GM04504 (cell line): ENCODE measurements at regions not wholly inside any gene's neighbourhood (a gene's known extent, or its start where the extent isn't known, plus 50 kb on each side); places are given as distances from the start of the nearest gene placed in this dataset.

ENCODE experiments used
- DNase-seq: peaks from one replicate; pipeline ENCODE4 v3.0.0-alpha.2; 2012; ENCODE audit warnings: low read depth

DNA sequence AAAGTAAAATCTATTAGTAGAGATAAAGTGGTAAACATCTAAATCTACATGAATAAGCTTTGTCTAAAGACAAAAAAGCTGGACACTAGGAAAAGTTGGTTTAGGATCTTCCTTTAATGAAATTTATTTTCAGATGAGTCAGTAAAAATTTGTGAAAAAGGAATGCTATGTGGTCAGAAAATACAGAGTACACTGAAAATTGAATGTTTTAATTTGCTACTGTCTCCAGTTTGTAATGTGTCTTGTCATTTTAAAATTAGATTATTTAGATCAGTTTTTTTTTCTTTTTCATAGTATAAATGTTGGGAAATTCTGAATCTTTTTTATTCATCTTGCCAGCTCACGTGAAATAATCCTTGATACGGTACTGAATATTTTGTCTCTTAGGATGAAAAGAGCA is 56.9 kb downstream of the SLITRK6 start:
- DNase-seq, result no peak

DNA sequence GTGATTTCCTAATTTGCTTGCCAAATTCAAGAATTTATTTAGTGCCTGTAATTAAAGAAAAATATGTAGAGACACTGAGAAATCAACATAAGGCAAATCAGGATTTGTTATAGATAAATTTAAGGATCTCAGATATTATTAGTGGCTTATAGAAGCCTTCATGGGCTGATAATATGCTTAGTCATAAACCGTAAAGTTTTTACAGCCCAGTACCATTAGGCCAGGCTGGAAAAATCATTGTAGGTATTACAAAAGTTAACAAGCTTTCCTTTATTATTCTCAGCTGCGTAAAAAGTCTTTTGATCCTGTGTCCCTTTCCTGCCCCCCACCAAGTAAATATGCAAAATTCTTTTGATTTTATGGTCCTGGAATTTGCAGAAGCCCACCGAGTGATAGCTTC is 58.2 kb downstream of the SLITRK6 start:
- no peak for DNase-seq

DNA sequence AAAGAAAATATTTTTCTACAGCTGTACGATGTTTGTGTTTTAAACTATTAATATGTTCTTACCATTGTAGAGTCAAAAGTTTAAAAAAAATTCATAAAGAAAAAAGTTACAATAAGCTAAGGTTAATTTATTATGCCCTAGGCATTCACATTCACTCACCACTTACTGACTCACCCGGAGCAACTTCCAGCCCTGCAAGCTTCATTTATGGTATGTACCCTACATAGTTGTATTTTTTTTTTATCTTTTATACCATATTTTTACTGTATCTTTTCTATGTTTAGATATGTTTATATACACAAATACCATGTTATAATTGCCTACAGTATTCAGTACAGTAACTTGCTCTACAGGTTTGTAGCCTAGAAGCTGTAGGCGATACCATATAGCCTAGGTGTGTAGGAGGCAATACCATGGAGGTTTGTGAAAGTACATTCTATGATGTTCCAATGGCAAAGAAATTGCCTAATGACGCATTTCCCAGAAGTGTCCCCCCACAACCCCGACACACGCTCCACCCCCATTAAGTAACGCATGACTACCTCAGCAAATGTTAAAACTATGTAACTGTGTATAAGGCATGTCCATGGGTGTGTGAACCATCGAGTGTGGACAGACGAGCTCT is 60.4 kb downstream of the SLITRK6 start:
- DNase-seq, result no peak

DNA sequence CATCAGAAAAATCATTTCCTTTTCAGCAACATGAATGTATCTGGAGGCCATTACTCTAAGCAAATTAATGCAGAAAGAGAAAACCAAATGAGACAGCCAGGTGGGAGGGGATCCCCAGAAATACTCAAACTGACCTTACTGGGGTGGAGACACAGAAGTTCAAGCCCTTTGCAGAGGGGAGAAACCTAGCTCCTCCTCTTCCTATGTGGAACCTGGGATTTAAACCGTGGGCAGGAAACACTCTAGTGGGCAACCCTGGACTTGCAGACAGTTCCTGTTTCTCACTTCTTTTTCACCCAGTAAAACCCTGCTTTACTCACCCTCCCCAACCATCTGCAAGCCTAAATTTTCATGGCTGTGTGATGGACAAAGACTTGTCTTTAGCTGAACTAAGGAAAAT is 61.3 kb downstream of the SLITRK6 start:
- no peak for DNase-seq

DNA sequence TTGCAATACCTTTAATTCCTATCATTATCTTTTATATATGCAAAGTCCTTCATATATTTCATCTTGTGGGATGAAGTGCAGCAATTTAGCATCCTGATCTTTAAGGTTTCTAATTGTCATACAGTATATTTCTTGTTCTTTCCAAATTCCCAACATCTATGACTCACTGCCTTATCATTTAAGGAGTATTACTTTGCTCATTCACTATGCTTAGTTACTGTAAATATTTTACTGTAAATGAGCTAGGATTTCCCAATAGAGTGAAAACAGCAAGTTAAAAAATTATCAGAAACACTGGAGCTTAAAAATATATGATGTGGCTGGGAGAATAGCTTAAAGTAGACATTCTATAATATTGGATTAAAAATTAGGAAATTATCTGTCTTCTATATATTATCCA is 69.9 kb downstream of the SLITRK6 start:
- no peak for DNase-seq

DNA sequence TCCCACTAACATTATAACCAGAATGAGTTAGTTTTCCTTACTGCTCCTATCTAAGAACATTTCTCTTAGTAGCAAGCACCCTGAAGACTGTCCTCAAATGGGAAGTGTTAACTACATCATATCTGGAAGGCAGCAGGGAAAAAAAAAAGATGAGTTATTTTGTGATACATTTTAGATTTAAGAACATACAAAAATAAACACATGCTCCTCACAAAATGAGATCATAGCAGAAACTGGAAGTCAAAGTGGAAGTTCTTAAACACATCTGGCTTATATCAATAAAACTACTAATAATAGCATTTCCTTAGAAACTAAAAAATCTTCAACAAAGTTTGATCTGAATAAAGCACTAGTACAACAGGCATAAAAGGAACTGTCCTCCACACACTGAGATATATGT is 70.4 kb downstream of the SLITRK6 start:
- DNase-seq, result no peak

DNA sequence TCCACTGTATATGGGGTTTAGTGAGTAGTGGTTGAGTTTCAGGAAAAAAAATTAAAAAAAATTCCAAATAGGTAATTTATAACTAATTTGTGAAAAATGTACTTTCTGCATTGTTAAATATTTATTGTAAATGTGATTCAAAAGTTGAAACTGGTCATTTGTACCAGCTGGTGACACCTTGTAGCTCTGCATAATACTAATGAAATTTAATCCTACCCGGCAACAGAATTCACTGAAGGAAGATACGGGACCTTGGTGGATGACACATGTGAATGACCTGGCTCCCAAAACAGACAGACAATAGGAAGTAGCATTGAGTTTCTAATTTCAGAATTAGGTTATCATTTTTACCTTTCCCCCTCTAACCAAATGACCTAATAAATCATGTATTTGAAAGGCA is 73.8 kb downstream of the SLITRK6 start:
- no peak for DNase-seq

DNA sequence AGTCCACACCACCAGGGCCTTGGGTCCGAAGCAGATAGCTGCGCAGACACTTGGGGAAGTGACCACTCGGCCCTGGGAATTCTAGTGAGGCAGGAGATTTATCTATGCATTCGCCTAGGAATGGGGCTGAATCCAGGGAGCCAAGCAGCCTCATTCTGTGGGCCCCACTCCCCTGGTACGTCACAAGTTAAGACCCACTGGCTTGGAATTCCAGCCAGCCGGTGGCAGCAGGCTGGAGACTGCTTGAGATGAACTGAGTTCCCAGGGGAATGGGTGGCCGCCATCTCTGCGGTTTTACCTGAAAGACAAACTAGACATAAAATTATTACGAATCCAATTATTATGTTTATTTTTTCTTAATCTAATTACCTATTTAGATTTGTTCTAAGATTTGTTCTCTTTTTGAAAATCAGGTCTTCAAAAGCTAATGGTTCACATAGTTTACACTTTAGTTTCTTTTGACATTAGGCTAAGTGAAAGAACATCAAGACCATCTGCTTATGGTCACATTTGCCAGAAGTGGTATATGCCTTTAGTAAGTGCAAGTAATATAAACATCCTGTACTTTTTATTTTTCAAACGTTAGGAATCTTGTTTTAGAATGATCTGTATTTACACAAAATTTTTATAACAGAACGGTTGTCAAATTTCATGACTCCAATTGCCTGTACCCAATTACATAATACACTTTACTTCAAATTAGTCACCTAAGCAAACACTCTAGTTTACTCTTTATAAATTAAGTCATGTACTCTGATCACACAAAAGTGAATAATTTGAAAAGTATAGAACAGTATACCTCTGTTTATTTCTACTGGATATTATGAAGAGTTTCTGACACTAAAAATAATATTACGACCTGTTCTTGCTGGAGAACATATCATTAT is 74.4 kb downstream of the SLITRK6 start:
- no peak for DNase-seq

DNA sequence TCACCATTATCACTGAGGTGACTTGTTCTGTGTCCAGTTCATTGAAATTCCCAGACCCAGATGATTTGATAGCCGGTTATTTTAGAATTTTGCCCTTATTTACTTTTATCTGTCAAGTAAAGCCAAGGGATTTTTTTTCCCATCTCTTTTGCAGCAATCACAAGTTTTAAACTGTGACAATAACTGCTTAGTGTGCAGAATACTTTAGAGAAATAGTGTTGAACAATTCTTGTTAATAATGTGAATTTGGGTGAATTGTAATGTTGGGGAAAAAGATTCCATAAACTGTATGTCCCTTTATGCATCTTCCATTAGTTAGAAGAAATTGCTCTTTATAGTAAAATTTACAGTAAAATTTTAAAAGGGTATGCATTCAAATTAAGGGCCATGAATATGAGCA is 79.5 kb downstream of the SLITRK6 start:
- no peak for DNase-seq

DNA sequence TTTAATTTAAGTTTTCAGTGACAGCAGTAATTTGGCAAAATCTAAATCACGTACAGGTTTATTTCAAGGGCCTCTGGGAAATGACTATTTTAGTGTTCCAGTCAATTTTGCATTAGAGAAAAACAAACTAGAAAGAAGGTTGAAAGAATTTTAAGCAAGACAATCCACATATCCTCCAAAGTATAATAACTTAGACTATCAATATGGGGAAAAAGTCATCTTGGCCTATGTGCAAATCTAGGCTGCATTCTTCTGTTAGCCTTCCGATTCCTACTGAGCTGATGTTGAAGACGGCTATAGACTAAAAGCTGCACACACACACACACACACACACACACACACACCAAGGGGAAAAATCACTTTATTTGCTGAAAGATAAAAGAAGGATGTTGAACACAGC is 81.3 kb downstream of the SLITRK6 start:
- no peak for DNase-seq

DNA sequence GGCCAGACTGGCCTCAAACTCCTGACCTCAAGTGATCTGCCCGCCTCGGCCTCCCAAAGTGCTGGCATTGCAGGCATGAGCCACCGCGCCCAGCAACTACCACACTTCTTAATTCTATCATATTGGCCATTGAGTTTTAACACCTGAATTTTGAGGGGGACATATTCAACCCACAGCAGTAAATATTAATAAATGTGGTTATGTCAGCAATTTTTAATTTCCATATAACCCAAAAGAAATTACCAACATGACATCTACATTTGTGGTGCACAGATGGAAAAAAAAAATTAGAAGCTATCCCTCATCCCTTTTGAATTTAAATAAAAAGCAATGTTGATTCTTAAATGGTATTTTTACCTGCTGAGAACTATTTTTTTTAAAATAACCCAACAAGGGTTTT is 88.7 kb downstream of the SLITRK6 start:
- no peak for DNase-seq

DNA sequence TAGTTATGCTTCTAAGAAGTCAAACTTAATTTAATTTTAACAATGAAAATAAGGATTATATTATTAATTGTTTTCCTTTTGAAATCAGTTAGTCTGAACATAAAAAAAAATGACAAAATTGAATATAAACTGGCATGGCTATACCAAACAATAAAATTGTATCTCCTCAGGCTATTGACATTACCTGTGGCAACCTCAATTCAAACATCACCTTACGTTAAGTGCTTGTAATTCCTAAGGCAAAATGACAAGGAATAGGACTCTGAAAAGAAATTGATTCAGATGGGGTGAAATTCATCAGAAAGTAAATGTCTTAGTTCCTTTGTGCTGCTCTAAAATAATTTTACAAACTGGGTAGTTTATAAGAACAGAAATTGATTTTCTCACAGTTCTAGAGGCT is 89.5 kb downstream of the SLITRK6 start:
- no peak for DNase-seq

DNA sequence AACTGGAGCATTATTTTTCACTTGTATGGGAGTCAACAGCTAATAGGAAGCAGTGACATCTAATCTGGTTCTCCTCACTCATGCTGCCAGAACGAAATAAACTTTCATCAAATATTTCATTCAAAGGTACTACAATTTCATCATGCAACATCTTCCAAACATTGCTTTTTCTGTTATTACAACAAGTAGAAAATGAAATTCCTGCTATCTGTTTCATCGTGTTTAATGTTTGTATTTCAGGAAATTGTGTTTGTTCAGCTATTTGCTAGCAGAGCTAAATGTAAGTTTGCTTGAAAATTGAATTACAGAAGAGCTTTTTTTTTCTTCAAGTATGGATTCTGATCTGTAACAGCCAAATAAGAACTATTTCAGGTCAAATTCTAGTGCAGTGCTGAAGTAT is 90.1 kb downstream of the SLITRK6 start:
- DNase-seq, result no peak

DNA sequence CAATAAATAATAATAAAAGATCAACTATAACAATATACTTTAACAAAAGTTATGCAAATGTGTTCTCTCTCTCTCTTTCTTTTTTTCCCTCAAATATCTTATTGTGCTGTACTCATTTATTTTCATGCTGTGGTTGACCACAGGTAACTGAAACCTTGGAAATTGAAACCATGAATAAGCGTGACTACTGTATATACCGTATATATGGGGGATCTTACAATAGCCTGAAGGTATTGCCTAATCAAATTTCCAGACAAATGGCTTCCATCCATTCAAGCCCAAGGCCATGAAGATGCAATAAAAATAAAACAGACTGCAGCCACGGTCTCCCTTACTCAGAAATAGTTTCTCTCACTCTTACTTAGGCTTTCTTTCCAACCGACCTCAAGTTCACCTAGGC is 98.3 kb downstream of the SLITRK6 start:
- no peak for DNase-seq

DNA sequence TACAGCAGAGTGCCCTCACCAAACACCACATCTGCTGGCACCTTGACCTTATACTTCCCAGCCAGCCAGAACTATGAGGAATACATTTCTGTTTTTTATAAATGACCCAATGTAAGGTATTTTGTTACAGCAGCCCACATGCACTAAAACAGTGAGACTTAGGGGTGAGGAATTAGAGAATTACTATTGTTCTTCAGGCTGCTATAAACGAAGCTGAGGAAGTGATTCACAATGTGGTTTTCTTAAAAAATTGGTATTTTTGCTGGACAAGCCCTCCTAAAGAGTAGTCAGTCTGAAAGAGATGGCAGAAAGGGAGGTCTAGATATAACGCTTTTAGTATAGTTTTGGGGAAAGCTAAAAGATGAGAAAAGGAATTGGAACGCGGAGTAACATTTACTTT is 101.0 kb downstream of the SLITRK6 start:
- DNase-seq, result no peak

DNA sequence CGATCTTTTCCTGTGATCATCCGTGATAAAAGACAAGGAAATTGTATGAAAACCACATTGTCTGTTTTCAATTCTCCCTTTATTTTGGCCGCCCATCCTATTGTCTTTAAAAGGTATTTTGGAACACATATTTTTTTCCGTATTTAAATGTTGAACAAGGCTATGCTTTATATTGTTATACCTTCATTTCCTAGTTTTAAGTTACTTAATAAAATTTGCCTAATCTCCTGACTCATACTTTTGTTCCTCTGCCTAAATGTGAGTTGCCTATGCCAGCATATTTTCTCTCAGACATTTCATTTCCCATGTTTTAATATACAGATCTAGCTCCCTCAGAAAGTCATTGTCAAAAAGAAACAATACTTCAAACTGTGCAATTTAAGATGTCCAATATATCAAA is 104.2 kb downstream of the SLITRK6 start:
- no peak for DNase-seq

DNA sequence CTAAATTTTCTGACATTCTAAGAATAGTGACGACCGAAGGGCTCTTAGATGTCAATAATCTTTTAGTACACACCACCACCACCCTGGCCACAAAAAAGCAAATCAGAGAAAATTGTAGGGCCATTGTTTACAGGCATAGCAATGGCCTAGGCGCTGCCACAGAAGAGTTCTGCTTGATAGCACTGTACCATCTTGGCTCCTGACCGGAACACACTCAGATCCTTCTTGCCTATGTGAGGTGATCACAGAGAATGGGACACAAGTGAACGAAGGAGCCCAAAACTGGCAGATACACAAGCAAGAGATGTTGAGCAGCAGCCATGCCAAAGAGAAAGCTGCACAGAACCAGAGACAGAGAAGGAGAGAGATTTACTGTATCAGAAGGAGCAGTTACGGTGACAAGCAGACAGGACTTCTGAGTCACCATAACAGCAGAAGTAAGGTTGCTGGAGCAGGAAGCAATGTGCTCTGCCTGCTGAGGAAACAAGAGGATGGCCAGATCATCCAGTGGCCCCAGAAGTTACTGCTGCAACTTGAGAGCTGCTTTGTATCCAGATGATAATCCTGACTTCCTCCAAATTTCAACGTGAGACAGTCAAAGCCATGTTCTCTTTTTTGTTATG is 105.2 kb downstream of the SLITRK6 start:
- DNase-seq, result no peak

DNA sequence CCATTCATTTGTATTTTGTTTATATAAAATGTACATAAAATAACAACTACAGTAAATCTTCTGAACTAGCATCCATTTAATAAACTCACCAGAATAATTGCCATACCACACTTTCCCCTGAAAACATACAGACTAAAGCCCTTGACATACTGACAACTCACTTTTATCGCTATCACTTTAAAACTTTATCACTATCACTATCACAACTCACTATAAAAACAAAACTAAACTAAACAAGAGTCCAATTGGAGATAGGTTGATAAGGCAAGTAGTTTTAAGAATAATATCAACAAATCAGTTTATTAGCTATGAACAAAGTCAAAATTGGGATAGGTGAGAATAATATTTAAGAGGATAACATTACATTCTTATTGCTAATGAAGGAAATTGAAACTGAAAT is 108.9 kb downstream of the SLITRK6 start:
- no peak for DNase-seq

DNA sequence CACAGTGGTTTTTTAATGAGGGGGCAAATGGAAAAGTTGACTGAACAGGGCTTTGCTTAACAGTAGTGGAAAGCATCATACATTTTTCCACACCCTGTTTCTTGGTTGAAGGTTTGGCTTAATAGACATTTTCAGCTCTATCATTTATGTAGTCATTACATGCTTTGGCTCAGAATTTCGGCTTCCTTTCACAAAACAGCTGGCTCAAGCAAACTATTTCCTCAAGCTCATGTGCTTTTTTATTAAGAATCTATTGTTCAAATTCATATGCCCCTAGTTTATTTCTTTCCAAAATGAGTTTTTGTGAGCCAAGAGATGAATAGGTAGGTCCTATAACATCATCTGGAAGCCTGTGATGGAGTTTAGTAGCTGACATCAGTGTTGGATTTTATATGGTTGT is 113.8 kb downstream of the SLITRK6 start:
- no peak for DNase-seq

DNA sequence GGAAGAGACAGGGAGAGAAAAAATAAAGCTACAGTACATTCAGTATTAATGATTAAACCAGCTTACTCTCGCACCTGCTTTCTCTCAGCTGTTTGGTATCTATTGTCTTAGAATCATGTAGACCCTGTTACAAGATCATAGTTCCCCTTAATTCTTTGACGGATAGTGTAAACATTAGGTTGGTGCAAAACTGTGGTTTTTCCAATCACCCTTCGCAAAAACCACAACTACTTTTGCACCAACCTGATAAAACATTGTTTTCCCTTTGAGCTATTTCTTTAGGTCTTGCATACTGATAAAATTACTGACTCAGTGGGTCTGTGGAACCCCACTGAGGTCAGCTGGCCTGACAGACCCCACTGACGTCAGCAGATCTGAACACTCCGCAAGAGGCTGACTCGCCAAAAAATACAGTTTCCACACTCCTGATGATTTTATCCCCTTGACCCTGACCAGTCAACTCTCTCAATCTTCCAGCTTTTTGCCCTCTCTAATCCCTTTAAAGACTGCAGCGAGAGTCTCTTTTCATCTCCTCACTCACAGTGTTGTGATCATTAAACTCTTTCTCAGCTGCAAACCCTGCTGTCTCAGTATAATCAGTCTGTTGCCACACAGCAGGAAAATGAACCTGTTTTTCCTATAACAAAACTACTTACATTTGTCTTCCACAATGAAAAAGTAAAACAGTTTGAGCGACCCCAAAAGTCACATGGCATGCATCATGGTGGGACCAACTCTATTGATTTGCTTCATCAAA is 123.9 kb downstream of the SLITRK6 start:
- DNase-seq, result no peak

DNA sequence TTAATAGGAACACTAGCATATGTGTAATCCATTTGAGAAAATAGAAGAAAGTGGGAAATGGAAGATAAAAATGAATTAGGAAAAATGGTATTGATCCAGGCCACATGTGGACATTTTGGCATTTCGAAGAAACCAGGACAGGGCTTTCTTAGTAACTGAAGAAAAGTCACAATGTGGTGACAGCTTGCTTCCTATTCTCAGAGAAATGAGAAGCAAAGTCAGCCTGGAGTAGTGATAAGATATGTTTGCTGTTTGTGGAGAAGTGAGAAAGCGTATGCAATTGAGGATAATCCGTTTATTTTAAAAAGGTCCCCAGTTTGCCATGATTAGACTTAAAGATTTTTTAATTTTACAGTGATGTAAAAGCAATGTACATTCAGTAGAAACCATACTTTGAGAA is 127.9 kb downstream of the SLITRK6 start:
- no peak for DNase-seq

DNA sequence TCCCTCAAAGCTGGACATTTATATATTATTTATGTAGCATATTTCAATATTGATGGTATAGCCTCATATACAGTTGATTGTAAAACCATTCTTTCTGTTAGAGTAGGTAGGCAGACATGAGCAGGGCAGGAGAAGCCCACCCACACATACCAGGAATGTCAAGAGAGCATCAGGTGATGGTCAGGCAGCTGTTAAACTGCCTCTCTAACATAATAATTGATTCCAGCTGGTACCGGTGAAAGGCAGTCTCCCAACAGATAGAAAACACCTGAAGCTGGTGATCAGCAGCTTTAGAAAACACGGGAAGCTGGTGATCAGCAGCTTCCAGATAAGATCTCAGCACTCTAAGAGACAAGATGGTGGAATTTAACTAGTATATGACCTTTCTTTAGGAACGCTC is 132.9 kb downstream of the SLITRK6 start:
- DNase-seq, result no peak

DNA sequence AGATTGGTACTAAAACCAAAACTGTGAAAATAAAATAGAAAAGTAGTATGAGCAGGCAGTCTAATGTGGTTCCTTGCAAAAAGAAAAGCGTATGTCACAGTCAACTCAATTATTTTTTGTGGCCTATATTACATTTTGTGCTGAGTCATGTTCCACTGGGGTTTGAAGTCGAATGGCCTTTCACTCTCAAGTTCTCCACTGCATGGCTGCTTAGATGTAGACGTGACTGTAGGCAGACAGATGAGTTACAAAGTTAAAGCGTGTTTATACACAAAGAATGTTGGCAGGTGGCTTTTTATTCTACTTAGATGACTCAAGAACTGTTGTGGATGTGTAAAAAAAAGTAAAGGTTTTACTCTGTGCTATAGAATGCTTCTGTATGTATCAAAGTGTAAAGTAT is 133.9 kb downstream of the SLITRK6 start:
- DNase-seq, result no peak
